Liver (tissue), 3 donors: ENCODE measurements at regions not wholly inside any gene's neighbourhood (a gene's known extent, or its start where the extent isn't known, plus 50 kb on each side); places are given as distances from the start of the nearest gene placed in this dataset.

Experiments used
- ATF3 ChIP-seq: IDR thresholded peaks from 2 replicates; pipeline ENCODE4 v1.6.1; 2016; ENCODE audit warnings: antibody characterized with exemption
- CTCF ChIP-seq: fragments of 150-350 bp; IDR thresholded peaks from 2 replicates; pipeline ENCODE4 v1.5.1; 2017; ENCODE audit warnings: improper control_type of control experiment, low read depth, low read length; ENCODE audit not compliant: missing input control
- FOXA2 ChIP-seq: IDR thresholded peaks from 2 replicates; pipeline ENCODE4 v1.6.1; 2016; ENCODE audit warnings: antibody characterized with exemption
- GABPA ChIP-seq, 2 donors: IDR thresholded peaks in 1 of 2; conservative IDR thresholded peaks in 1 of 2; 2 replicates each; pipeline ENCODE4 v1.6.1; 2016; ENCODE audit warnings: antibody characterized with exemption in 2 of 2, mild to moderate bottlenecking in 1 of 2, moderate library complexity in 1 of 2
- JUND ChIP-seq, 2 donors: IDR thresholded peaks; 2 replicates each; pipeline ENCODE4 v1.6.1; 2016; ENCODE audit warnings: antibody characterized with exemption in 2 of 2
- RAD21 ChIP-seq, 2 donors: IDR thresholded peaks; 2 replicates each; pipeline ENCODE4 v1.6.1; 2016; ENCODE audit warnings: antibody characterized with exemption in 2 of 2, mild to moderate bottlenecking in 2 of 2
- SP1 ChIP-seq: IDR thresholded peaks from 2 replicates; pipeline ENCODE4 v1.6.1; 2018; ENCODE audit warnings: antibody characterized with exemption, mild to moderate bottlenecking
- YY1 ChIP-seq: IDR thresholded peaks from 2 replicates; pipeline ENCODE4 v1.6.1; 2016; ENCODE audit warnings: antibody characterized with exemption, mild to moderate bottlenecking
- TF ChIP-seq, protein P1 (sequence below): IDR thresholded peaks from 2 replicates; pipeline ENCODE4 v1.6.1; 2016; ENCODE audit warnings: antibody characterized with exemption
- TF ChIP-seq, protein P2 (sequence below): IDR thresholded peaks from 2 replicates; pipeline ENCODE4 v1.6.1; 2016; ENCODE audit warnings: antibody characterized with exemption
- donor health status: healthy.
- donor health status: healthy.

- TF ChIP-seq SP1 (no peak), CTCF (no peak), GABPA (IDR thresholded peaks at IDR 0.05 in 1 of 2, conservative IDR thresholded peaks at IDR 0.05 in 1 of 2) (no peak), ATF3 (no peak), YY1 (no peak), RAD21 (IDR thresholded peaks at IDR 0.05) (no peak), JUND (IDR thresholded peaks at IDR 0.05) (no peak), FOXA2 (no peak)
- TF ChIP-seq, protein P1, sequence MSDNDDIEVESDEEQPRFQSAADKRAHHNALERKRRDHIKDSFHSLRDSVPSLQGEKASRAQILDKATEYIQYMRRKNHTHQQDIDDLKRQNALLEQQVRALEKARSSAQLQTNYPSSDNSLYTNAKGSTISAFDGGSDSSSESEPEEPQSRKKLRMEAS = no peak
- TF ChIP-seq, protein P2, sequence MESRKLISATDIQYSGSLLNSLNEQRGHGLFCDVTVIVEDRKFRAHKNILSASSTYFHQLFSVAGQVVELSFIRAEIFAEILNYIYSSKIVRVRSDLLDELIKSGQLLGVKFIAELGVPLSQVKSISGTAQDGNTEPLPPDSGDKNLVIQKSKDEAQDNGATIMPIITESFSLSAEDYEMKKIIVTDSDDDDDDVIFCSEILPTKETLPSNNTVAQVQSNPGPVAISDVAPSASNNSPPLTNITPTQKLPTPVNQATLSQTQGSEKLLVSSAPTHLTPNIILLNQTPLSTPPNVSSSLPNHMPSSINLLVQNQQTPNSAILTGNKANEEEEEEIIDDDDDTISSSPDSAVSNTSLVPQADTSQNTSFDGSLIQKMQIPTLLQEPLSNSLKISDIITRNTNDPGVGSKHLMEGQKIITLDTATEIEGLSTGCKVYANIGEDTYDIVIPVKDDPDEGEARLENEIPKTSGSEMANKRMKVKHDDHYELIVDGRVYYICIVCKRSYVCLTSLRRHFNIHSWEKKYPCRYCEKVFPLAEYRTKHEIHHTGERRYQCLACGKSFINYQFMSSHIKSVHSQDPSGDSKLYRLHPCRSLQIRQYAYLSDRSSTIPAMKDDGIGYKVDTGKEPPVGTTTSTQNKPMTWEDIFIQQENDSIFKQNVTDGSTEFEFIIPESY = no peak
These were observed 247.2 kb downstream of the CEMIP2 start for GRCh38 chr9:71521132-71521531.
